ENCODE measurements at regions not wholly inside any gene's neighbourhood (a gene's known extent, or its start where the extent isn't known, plus 50 kb on each side); places are given as distances from the start of the nearest gene placed in this dataset.

- TF ChIP-seq CTCF (IDR thresholded peaks at IDR 0.05) (no peak), REST (IDR thresholded peaks at IDR 0.05; ENCODE audit: insufficient read depth in 1 of 2, low read depth in 2 of 2, low read length in 1 of 2) (no peak), POLR2AphosphoS5 (IDR thresholded peaks at IDR 0.05; ENCODE audit: low read depth, low read length) (no peak), TCF7L2 (IDR thresholded peaks at IDR 0.05; ENCODE audit: low read depth, low read length) (no peak)
These were observed 1060.0 kb downstream of the NTRK3 start for GRCh38 chr15:87196498-87196897.
